Head of caudate nucleus (tissue), 42 donors: ENCODE measurements at regions not wholly inside any gene's neighbourhood (a gene's known extent, or its start where the extent isn't known, plus 50 kb on each side); places are given as distances from the start of the nearest gene placed in this dataset.
A peak's percentile ranks its signal among the peaks of the same experiment; 100 is the strongest.

ENCODE experiments used
- DNase-seq, 42 donors: peaks; one replicate each; pipeline versions ENCODE4 v3.0.0 to v3.0.0-alpha.2; 2020 to 2021; ENCODE audit warnings: mixed read lengths in 7 of 42
- intact Hi-C: fragments of 100-400 bp; cut with DNase I; formaldehyde crosslinking; loops from one replicate; pipeline ENCODE4 v1.15.0; 2022

- DNase-seq = no peak
- intact Hi-C loops = no loop called here
These were observed 134.7 kb downstream of the GADD45G start for GRCh38 chr9:89739511-89739910.

- intact Hi-C loops = no loop called here
- no peak for DNase-seq
These were observed 135.1 kb downstream of the GADD45G start for GRCh38 chr9:89739916-89740315.

DNA sequence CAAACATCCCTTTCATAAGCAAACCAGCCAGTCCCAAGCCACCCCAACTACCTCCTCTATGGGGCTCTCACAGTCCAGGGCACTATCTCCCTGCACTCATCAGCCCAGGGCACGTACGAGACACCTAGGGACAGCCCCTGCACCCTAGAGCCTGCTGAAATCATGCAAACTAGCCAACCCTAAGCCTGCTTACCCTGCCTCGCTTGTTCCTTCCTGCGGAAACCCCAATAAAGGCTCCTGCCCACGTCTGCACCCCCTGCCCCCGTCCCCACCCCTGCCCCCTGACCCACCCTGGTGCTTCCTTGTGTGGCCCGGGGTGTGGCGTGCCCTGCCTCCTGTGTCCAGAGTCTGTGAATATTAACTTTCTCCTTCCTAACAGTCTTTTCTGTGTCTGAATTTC lies 135.9 kb downstream of the GADD45G start:
- no peak for DNase-seq
- intact Hi-C loops = no loop called here

DNA sequence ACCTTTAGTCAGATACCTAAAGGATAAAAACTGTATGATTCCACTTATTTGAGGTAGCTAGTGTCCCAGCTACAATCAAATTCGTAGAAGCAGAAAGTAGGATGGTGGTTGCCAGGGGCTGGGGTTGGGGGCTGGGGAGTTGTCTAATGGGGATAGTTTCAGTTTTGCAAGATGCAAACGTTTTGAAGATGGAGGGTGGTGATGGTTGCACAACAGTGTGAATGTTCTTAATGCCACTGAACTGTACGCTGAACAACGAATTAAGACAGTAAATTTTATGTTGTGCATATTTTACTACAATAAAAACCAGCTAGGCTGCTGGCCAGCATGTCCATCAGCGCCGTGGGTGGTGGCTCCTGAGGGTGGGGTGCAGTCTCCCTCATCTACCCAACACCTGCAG lies 137.8 kb downstream of the GADD45G start:
- DNase-seq = no peak
- intact Hi-C loops = no loop called here

DNA sequence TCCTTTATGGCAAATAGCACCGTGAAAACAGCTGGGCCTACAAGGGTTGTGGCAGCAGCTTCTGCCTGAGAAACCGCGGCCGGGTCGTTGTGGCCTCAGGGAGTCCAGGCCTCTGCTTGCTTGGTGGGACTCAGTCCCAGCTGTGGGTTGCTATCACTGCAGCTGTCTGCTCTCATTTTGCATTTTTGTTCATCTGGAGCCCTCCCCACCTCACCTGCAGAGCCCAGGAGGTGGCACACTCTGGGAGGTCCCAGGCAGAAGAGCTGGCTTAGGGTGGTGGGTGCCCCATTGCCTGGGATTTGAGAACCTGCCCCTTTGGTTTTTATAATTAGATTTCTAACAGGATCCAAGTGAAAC lies 138.4 kb downstream of the GADD45G start:
- no peak for DNase-seq
- intact Hi-C loops = no loop called here

DNA sequence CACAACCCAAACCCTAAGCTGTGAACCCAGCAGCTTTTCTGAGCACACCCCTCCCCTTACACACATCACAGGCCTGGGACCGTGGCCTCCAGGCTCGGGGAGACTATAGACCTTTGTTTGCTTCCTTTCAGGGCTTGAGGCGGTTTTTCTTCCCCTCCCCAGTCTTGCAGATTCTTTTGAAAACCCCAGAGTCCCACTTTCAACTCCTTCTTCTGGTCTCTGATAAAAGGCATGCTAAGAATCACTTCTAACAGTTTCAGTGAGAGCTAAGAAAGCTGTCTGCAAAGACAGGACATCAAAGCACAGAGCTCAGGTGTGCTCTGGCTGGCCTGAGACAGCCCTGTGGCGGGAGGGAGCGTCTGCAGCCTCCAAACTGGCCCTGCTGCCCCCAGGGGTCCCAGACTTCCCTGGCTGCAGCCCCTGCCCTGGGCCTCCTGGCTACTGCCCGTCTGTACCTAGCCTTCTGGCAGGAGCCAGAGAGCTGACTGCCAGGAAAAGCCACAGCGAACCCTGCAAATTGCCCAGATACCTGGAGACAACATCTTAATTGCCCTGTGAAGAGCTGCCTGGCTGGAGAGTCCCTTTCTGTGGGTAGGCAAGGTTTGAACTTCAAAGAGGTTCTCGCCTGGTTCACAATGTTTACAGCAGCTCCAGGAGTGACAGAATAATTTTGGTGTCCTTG lies 138.9 kb downstream of the GADD45G start:
- intact Hi-C loops = no loop called here

DNA sequence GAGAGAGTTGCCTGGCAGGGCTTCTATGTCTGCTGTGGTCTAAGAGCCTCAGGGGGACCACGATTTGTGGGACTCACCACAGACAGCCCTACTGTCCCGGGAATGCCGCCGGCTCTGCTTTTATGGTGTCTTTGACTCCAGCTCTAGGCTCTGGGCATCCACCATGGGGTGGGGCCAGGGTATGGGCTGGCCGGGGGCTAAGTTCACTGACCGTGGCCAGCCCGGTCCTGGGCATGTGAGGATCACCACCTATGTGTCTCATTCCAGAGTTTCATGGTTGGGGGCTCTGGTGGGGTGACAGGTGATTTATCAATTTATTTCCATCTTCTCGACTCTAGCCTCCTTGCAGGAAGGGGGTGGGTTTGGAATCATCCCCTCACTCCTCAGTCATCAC lies 139.4 kb downstream of the GADD45G start:
- DNase-seq = no peak
- intact Hi-C loops = no loop called here

More for the DNA sequence above, 138.9 kb downstream of the GADD45G start:
- DNase-seq = no peak

GRCh38 chr9:89744730-89745129 lies 139.9 kb downstream of the GADD45G start:
- intact Hi-C loops = no loop called here
- DNase-seq = no peak

DNA sequence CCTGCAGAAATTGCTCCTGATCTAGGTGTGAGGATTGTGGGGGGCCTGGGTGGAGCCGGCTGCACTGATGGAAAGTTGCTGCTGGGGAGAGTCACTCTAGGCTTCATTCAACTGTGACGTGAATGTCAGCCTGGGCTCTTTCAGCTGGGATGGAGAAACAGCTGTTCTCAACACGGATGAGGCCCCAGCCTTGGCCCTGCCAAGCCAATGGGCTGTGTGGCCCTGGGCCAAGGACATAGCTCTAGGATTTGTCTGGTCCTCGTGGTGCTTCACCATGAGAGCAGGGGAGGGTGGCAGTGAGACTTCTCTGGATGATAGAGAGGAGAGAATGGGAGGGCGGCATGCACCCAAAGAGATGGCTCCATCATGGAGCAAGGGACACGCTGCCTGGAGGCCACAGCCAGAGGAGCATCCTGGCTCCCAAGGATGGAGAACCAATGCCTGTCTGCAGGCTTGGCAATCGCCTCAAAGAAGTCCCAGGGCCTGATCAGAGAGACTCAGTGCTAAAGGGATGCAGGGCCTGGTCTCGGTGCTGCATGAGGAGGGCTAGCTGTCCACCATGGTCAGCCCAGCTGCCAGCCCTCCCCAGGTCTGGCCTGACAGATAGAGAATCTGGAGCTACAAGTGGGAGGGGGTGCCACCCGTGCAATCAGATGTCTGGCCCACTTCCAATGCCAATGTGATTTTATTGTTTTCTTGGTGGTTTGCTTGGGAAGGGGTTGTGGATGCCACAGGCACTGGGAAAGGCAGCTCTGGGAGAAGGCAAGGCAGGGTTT lies 141.0 kb downstream of the GADD45G start:
- DNase-seq = no peak
- intact Hi-C loops = no loop called here

DNA sequence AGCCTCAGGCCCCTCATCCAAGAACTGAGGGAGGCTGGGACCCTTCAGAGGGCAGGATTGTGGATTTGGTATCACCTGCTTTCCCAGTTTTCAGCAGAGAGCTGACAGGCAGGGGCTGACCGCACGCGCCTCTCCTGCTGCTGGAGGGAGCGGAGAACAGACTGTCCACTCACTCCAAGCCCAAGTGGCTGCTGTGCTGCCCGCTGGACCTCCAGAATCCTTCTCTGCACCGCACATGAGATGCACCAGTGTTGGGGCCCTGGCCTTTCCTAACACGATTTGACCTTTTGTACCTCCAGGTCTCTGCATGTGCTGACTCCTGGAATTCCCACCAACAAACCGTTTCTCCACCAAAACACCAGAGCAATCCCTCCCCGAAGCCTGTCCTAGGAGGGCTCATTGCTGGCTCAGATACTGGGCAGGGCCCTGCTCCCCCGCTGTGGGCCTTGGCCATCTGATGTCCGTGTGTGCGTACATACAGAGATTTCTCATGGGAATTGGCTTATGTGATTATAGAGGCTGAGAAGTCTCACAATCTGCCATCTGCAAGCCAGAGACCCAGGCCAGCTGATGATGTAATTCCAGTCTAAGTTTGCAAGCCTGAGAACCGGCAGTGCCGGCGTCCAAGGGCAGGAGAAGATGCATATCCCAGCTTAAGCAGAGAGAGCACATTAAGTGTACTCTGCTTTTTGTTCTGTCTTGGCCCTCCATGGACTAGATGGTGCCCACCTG lies 141.7 kb downstream of the GADD45G start:
- DNase-seq = no peak
- intact Hi-C loops = no loop called here

DNA sequence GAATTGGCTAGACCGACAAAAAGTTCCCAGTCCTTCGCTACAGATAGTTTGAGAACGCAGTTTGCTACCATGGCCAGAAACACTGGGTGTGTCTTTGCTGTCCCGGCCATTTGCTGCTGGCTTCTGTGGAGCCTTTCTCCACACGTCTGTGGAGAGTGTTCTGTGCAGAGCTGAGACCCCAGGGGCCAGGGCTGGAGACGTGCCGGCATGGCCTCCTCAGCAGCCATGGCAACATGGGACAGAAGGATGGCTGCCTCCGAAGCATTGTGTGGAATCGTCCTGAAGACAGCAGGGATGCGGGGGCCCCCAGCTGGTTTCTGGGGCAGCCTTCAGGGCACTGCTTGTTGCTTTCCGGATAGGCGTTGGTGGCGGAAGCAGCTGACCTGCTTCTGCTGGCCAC lies 142.8 kb downstream of the GADD45G start:
- intact Hi-C loops = no loop called here
- DNase-seq = no peak

DNA sequence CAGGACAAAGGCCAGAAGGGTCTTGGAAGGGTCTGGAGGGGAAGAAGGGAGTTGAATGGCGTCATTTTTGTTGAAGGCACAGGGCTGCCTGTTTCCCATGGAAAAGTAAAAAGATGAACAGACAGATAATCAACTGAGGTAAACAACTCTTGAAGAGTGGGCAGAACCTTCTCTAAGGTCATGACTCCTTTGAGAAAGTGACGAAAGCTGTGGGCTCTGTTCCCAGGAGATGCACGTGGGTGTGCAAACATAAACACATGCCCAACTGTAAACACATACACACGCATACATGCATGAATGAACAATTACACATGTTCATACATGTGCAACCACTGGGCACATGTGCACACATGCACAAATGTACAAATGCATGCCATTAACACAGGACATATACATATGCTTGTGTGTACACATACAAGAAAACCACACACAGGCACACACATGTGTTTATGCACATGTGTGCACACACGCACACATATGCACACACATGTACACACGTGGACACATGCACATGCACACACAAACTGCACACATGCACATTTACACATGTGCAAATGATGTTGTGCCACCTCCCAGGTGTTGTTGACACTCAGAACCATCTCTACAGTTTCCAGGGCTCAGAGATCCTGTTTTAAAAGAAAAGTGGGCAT lies 143.3 kb downstream of the GADD45G start:
- intact Hi-C loops = no loop called here

DNA sequence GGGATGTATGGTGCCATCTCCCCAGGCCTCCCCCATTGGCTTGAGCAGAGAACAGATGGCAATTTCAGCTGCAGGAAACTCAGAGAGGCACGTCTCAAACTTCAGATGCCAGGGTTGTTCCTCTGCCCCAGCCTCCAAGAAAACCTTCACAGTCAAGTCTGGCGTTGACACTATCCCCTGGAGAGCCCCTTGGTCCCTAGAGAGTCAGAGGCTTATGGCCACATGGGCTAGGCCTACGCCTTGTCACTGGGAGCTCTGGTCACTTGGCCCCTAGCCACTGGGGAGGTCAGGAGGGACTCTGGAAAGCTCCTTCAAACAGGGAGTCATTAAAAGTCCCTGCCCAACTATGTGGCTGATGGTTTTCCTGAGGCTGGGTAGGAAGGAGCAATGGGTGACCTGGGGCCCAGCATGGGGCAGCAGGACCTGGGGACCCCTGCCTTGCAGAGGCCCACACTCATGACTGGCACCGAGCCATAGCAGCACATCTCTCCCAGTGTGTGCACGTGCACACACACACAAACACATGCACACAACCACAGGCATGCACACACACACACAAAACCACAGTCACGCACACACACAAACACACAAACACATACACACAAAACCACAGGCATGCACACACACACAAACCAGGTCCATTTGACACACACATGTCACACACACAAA lies 144.2 kb downstream of the GADD45G start:
- intact Hi-C loops = no loop called here
- no peak for DNase-seq

More for the DNA sequence above, 143.3 kb downstream of the GADD45G start:
- no peak for DNase-seq

DNA sequence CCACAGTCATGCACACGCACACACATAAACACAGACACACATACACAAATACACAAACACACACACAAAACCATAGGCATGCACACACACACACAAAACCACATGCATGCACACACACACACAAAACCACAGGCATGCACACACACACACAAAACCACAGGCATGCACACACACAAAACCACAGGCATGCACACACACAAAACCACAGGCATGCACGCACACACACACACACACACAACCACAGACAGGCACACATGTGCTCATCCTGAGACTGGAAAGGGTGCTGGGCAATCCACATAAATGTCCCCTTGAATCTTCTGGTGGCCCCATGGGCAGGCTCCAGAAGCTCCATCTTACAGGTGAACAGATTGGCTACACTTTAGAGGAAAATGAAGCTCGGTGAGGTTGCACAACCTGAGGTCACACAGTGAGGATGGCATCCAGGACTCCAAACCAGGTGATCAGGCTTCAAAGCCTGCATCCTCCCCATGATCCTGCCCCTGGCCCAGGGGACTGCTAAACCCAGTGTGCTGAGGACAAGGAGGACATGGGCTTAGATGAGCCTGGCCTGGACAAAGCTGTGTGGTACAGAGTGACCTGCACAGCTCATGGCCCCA lies 144.8 kb downstream of the GADD45G start:
- intact Hi-C loops = no loop called here

GRCh38 chr9:89750117-89750791 lies 145.4 kb downstream of the GADD45G start:
- DNase-seq = peak in 41 of 42 donors; percentile 7 to 74 (median 48)
- intact Hi-C loops = no loop called here

More for the DNA sequence above, 144.8 kb downstream of the GADD45G start:
- no peak for DNase-seq

GRCh38 chr9:89751079-89751825 lies 146.4 kb downstream of the GADD45G start:
- intact Hi-C loops = no loop called here
- no peak for DNase-seq

GRCh38 chr9:89752154-89752553 lies 147.3 kb downstream of the GADD45G start:
- intact Hi-C loops = no loop called here
- DNase-seq = no peak
